Esophagus squamous epithelium (tissue), 5 donors: ENCODE measurements at regions not wholly inside any gene's neighbourhood (a gene's known extent, or its start where the extent isn't known, plus 50 kb on each side); places are given as distances from the start of the nearest gene placed in this dataset.

Experiments
- DNase-seq: peaks from one replicate; lab custom pipeline; 2025; lab: John Stamatoyannopoulos, UW
- H3K27ac ChIP-seq, 4 donors: fragments of 200-600 bp; sonication (generic); one replicate each; pipeline ENCODE4 v1.5.1; 2016 to 2019; ENCODE audit warnings: mild to moderate bottlenecking in 1 of 4
- H3K27me3 ChIP-seq, 4 donors: fragments of 200-600 bp; sonication (generic); 1 replicate in 3 of 4; 2 replicates in 1 of 4; pipeline versions ENCODE4 v1.5.1 to v1.6.0; 2017 to 2021; ENCODE audit warnings: antibody characterized with exemption in 1 of 4
- H3K36me3 ChIP-seq, 3 donors: fragments of 200-600 bp; sonication (generic); one replicate each; pipeline ENCODE4 v1.5.1; 2016 to 2019
- H3K4me1 ChIP-seq, 3 donors: fragments of 200-600 bp; sonication (generic); one replicate each; pipeline ENCODE4 v1.5.1; 2017 to 2019
- H3K4me3 ChIP-seq, 4 donors: fragments of 200-600 bp; sonication (generic); 1 replicate in 3 of 4; 2 replicates in 1 of 4; pipeline ENCODE4 v1.5.1; 2016 to 2019; ENCODE audit warnings: mild to moderate bottlenecking in 2 of 4, moderate library complexity in 1 of 4
- H3K9me3 ChIP-seq, 3 donors: fragments of 200-600 bp; sonication (generic); one replicate each; pipeline ENCODE4 v1.5.1; 2016 to 2019
- POLR2A ChIP-seq, 4 donors: fragments of 450-650 bp; IDR thresholded peaks; one replicate each; pipeline ENCODE4 v1.6.1; 2017; ENCODE audit warnings: antibody characterized with exemption in 4 of 4, mild to moderate bottlenecking in 4 of 4, moderate library complexity in 3 of 4
- WGBS, 2 donors: methylation state at CpG; one replicate each; pipeline ENCODE4 v1.1.5; 2018; 5-methylcytosine and 5-hydroxymethylcytosine counted together
- intact Hi-C: fragments of 100-400 bp; cut with DNase I; formaldehyde crosslinking; loops from one replicate; pipeline ENCODE4 v1.15.0; 2022
- TF ChIP-seq, protein P1 (sequence below), 6 experiments: fragments of 450-650 bp in 4 of 6; fragments of 200-600 bp in 2 of 6; sonication (generic) in 2 of 6; IDR thresholded peaks; one replicate each; pipeline ENCODE4 v1.5.1; 2016 to 2019; ENCODE audit warnings: antibody characterized with exemption in 6 of 6, mild to moderate bottlenecking in 4 of 6, moderate library complexity in 4 of 6
- donor health status: DM: yes; HTN: yes; CAD: no.

DNA sequence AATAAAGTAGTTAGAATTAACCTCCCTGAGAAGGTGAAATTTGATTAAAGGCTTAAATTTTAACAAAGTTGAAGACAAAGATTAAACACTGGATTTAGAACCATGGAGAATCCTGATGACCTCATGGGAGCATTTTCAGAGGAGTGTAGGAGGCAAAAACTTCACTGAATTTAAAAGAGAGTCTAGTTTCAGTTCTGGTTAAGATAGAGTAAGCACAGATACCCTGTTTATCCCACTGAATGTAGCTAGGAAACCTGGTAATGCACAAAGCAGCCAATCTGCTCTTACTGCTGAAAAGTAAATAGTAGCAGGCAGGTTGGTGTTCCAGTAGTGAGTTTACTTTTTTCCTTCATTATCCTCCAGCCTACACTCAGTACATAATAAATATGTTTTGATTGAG, 654.9 kb upstream of the SYT4 start:
- no peaks in the 10 kb centered on the region for H3K9me3 ChIP-seq
- H3K36me3 ChIP-seq: no peaks in the 10 kb centered on the region
- H3K27ac ChIP-seq: peak overlapping the region in 1 of 4 donors; percentile 15
- TF ChIP-seq, protein P1, sequence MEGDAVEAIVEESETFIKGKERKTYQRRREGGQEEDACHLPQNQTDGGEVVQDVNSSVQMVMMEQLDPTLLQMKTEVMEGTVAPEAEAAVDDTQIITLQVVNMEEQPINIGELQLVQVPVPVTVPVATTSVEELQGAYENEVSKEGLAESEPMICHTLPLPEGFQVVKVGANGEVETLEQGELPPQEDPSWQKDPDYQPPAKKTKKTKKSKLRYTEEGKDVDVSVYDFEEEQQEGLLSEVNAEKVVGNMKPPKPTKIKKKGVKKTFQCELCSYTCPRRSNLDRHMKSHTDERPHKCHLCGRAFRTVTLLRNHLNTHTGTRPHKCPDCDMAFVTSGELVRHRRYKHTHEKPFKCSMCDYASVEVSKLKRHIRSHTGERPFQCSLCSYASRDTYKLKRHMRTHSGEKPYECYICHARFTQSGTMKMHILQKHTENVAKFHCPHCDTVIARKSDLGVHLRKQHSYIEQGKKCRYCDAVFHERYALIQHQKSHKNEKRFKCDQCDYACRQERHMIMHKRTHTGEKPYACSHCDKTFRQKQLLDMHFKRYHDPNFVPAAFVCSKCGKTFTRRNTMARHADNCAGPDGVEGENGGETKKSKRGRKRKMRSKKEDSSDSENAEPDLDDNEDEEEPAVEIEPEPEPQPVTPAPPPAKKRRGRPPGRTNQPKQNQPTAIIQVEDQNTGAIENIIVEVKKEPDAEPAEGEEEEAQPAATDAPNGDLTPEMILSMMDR (IDR thresholded peaks at IDR 0.05): no peak
- no peak for TF ChIP-seq POLR2A (IDR thresholded peaks at IDR 0.05)
- no peaks in the 10 kb centered on the region for H3K4me1 ChIP-seq
- peak overlapping the region in 1 of 4 donors; percentile 1 for H3K4me3 ChIP-seq
- intact Hi-C loops: no loop called here
- DNase-seq: no peak
- H3K27me3 ChIP-seq: no peaks in the 10 kb centered on the region

DNA sequence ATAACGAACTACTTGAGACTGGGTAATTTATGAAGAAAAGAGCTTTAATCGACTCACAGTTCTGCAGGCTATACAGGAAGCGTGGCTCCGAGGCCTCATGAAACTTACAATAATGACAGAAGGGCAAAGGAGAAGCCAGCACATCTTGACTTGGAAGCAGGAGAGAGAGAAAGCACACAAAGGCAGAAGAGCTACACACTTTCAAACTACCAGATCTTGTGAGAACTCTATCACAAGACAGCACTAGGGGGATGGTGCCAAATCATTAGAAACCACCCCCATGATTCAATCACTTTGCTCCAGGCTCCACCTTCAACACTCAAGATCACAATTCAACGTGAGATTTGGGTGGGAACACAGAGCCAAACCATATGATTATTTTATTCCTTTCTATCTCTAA, 655.9 kb upstream of the SYT4 start:
- no peaks in the 10 kb centered on the region for H3K4me1 ChIP-seq
- TF ChIP-seq POLR2A (IDR thresholded peaks at IDR 0.05): no peak
- TF ChIP-seq, protein P1 (IDR thresholded peaks at IDR 0.05): no peak
- H3K27me3 ChIP-seq: no peaks in the 10 kb centered on the region
- H3K9me3 ChIP-seq: no peaks in the 10 kb centered on the region
- intact Hi-C loops: no loop called here
- no peak for DNase-seq
- no peaks in the 10 kb centered on the region for H3K36me3 ChIP-seq
- H3K4me3 ChIP-seq: peak overlapping the region in 1 of 4 donors; percentile 1
- peak overlapping the region in 2 of 4 donors; percentile 22 to 38 for H3K27ac ChIP-seq
- WGBS, 2 donors: 76 to 82% methylated on average over 5 of the region's 5 CpGs

DNA sequence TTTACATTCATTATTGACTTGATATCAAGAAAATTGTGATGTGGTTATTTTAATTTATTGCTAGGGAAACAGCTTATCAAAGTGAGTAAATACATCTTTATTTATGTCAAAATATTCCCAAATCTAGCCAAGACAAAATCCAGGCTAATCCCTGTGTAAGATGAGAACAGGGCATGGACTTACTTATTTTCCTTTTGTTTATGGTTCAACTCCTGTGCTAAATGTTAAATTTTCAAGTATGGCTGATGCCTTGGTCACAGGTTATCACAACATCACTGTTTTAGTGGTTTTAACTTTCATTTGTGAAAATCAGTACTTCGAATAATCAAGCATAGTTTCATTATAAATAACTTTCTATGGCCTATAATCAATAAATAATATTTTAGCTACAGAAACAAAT, 657.0 kb upstream of the SYT4 start:
- 57 to 60% methylated on average over 1 of the region's 1 CpG for WGBS, 2 donors
- peak overlapping the region in 2 of 4 donors; percentile 36 to 63 for H3K27ac ChIP-seq

DNA sequence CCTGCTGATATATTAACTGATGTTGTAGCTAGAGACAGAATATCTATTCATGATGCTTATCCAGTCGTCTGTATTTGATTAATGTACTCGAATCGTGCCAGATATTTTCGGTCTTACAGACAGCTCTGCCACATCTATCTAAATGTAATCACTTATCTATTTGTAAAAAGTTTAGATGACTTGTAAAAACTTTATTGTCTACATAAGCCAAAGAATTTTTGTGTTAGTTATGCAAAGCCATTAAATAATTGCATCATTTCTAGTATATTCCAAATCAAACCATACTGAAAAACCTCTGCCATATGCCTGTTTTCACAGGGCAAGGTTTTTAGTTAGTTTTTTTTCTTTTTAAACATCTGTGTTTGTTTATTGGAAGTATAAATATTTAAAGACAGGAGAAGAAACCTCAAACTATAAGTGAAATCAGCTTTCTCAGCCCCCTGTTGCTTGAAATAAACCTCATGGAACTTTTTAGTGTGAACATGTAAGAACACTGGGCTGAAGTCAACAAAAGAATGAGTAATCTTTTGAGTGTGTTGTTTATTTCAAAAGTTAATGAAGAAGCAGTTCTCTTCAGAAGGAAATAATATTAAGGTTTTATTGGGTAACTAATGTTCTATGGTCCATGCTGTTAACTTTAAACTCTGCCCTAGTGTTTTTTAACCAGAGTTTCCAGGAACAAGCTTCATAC, 657.6 kb upstream of the SYT4 start:
- H3K27ac ChIP-seq: peak overlapping the region in 2 of 4 donors; percentile 36 to 63
- H3K36me3 ChIP-seq: no peaks in the 10 kb centered on the region
- intact Hi-C loops: no loop called here
- no peak overlapping the region for H3K4me3 ChIP-seq
- WGBS, 2 donors: 49 to 55% methylated on average over 4 of the region's 4 CpGs
- no peak for DNase-seq
- no peaks in the 10 kb centered on the region for H3K4me1 ChIP-seq
- TF ChIP-seq POLR2A (IDR thresholded peaks at IDR 0.05): no peak
- TF ChIP-seq, protein P1 (IDR thresholded peaks at IDR 0.05): no peak
- no peaks in the 10 kb centered on the region for H3K9me3 ChIP-seq
- no peaks in the 10 kb centered on the region for H3K27me3 ChIP-seq

More for the DNA sequence above, 657.0 kb upstream of the SYT4 start:
- H3K4me1 ChIP-seq: no peaks in the 10 kb centered on the region
- no peaks in the 10 kb centered on the region for H3K27me3 ChIP-seq
- intact Hi-C loops: no loop called here
- no peak for DNase-seq
- no peak overlapping the region for H3K4me3 ChIP-seq
- H3K36me3 ChIP-seq: no peaks in the 10 kb centered on the region
- TF ChIP-seq, protein P1 (IDR thresholded peaks at IDR 0.05): no peak
- no peak for TF ChIP-seq POLR2A (IDR thresholded peaks at IDR 0.05)
- H3K9me3 ChIP-seq: no peaks in the 10 kb centered on the region

DNA sequence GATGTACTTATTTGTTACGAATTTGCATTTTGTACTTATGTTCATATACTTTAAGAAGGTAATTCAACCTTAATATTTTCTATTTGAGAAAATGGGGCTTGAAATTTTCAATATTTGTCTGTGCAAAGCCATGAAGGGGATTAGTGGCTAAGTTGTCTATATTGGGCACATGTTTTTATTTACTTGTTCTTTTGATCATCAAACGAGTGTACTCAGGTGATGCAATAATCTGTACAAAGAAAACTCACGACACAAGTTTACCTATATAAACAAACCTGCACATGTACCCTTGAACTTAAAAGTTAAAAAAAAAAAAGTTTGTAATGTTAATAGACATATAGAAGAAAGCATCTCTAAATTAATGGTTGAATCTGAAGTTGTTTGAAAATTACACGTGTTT, 658.9 kb upstream of the SYT4 start:
- no peak overlapping the region for H3K4me3 ChIP-seq
- intact Hi-C loops: no loop called here
- no peaks in the 10 kb centered on the region for H3K27me3 ChIP-seq
- 59 to 70% methylated on average over 4 of the region's 4 CpGs for WGBS, 2 donors
- no peaks in the 10 kb centered on the region for H3K9me3 ChIP-seq
- no peaks in the 10 kb centered on the region for H3K4me1 ChIP-seq
- no peaks in the 10 kb centered on the region for H3K36me3 ChIP-seq
- peak overlapping the region in 1 of 4 donors; percentile 2 for H3K27ac ChIP-seq
- no peak for TF ChIP-seq POLR2A (IDR thresholded peaks at IDR 0.05)
- TF ChIP-seq, protein P1 (IDR thresholded peaks at IDR 0.05): no peak
- DNase-seq: no peak
